GM12872 (cell line): ENCODE measurements at regions not wholly inside any gene's neighbourhood (a gene's known extent, or its start where the extent isn't known, plus 50 kb on each side); places are given as distances from the start of the nearest gene placed in this dataset.

ENCODE experiments used
- TF ChIP-seq, protein P1 (sequence below): IDR thresholded peaks from 3 replicates; pipeline ENCODE4 v1.5.1; 2011; ENCODE audit warnings: low read depth, mild to moderate bottlenecking, low read length, moderate library complexity; ENCODE audit not compliant: insufficient read depth

DNA sequence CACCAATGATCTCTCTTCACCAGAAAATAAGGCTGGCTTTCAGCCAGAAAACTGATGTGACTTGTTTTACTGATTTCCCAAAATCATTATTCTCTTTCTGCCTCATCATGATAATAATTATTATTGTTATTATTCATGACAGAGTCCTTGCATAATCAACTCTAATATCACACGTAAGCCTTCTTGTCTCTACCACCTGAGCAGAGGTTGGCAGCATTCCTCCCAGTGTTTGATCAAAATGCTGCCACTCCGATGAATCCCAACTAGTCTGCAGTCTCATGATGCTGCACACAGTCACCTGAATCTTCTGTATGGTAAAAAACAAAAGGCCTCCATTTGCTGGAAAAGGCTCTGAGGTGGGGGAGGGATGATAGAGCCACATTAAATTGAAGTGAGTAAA is 105.7 kb upstream of the PLEKHG7 start:
- TF ChIP-seq, protein P1, sequence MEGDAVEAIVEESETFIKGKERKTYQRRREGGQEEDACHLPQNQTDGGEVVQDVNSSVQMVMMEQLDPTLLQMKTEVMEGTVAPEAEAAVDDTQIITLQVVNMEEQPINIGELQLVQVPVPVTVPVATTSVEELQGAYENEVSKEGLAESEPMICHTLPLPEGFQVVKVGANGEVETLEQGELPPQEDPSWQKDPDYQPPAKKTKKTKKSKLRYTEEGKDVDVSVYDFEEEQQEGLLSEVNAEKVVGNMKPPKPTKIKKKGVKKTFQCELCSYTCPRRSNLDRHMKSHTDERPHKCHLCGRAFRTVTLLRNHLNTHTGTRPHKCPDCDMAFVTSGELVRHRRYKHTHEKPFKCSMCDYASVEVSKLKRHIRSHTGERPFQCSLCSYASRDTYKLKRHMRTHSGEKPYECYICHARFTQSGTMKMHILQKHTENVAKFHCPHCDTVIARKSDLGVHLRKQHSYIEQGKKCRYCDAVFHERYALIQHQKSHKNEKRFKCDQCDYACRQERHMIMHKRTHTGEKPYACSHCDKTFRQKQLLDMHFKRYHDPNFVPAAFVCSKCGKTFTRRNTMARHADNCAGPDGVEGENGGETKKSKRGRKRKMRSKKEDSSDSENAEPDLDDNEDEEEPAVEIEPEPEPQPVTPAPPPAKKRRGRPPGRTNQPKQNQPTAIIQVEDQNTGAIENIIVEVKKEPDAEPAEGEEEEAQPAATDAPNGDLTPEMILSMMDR = no peak

DNA sequence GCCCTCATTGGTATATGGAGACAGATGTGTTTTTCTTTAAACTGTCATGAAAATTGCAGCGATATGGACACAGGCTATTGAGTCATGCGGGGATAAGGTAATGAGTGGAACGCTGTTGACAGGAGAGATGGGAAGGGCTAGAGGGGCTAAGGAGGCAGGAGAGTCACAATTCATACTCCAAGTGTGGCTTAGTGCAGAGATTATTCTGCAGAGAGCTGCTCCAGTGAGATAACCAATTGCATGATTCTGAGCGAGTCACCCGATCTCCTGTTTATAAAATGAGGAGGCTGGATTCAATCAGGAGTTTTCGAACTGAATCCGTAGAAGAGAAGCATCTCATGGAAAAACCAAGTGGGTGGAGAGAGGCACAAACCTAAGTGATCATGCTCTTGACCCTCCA is 106.4 kb upstream of the PLEKHG7 start:
- TF ChIP-seq, protein P1 = no peak

DNA sequence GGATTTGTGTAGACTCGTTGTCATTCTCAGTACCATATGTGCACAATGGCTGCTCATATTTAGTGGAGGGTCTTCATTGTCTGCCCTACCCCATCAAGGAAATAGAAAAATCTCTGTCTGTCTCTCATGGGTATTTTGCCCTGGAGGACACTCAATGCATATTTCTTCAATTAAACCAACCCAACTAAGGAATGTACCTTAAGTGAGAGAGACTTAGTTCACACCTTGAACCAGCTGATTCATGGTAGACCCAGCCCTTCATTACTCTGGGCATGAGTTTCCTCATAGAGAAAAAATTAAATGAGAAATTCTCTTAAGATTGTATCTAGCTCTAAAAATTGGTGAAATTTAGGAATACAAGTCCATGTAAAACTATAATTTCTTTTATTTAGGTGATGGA is 107.1 kb upstream of the PLEKHG7 start:
- TF ChIP-seq, protein P1 = no peak

DNA sequence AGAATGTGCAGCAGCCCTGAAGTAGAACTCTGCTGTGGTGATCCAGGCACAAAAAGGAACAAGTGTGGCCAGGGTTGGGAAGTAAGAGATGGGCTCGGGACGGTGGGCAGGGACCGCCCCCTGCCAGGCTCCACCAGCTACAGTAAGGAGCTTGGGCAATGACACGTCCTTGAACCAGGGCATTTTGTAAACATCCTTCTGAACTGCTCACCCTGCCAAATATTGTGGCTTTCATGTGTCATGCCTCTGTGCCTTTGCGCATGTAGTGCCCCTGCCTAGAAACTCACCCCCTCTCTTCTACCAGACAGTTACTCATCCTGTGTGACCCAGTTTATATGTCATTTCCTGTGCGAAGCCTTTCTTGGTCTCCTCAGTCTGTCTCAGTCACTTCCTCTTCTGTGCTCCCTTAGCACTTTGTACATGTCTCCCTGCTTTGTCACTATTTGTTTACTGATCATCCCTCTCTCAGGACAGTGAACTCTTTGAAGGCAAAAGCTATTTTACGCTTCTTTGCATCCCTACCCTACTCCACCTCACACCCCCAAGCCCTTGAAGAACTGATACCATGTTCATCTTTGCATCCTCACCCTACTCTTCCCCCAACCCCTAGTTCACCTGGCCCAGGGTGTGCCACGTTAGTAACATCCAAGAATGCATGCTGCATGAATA is 108.9 kb upstream of the PLEKHG7 start:
- TF ChIP-seq, protein P1 = no peak

DNA sequence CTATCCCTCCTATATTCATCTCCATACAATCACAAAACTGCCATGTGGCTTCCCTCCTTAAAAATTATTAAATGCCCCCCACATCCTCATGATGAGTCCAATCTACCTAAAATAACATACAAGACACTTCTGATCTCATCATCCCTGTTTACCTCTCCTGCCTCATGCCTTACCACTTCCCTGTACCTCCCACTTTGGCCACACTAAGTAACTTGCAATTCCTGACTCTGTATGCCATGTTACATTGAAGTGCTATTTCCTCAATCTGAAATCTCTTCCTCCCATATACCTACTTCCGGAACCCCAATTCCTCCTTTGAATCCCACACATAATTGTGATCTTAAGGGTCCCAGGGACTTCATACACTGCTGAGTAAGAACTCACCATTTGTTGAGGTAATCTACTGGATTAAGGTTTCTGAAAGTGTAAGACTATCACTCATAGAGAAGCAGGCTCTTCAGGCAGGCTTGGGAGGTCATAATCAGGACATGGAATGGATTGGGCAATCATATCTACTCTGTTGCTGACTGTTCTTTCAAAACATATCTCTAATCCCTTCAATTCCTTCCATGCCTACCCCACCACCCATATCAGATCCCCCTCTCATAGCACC is 117.6 kb upstream of the PLEKHG7 start:
- TF ChIP-seq, protein P1 = no peak

DNA sequence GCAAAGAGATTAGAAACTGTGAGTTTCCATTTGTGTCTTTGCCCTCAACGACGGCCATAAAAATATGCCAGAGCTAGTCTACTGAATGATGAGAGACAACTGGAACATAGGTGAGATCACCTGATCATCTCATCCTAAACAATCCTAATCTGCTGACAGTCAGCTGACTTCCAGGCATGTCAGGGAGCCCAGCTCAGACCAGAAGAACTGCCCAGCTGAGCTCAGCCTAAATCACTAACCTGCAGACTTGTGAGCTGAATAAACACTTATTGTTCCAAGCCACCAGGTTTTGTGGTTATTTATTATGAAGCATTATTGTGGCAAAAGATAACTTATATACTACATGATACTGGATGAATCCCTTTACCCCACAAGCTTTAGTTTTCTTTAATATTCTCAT is 118.9 kb upstream of the PLEKHG7 start:
- TF ChIP-seq, protein P1 = no peak

DNA sequence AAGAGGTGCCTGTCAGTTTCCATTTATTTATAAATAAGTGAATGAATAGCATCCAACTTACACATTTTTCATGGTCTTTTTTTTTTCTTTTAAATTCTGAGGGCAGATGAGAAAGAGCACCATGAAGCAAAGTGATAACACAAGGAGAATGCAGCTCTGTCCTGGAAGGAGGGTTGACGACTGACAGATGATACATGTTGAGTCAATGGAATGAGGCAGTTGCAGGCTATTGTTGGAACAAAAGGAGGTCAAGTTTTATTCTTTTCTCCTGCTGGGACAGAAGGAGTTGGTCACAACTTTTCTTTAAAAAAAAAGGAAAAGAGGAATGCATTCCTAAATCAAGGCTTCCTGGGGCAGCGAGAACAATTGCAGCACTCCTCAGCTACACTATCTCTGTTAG is 119.9 kb upstream of the PLEKHG7 start:
- TF ChIP-seq, protein P1 = no peak

DNA sequence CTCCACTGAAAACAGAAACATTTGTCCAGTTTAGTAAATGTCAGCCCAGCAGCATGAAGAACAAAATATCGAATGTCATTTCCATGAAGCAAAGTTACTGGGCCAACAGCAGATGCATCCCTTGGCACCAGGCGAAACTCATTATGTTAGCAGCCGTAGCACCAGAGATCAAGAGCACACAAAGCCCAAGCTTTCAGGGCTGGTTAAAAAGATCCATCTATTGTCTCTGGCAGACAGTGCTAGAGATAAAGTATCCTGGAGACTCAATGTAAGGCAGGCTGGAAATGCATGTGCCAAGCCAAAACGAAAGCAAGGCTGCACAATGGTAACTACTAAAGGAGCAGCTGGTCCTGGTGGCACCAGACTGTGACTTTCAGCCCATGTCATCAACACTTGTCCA is 120.3 kb upstream of the PLEKHG7 start:
- TF ChIP-seq, protein P1 = no peak
